GM12875 (cell line): ENCODE measurements at regions not wholly inside any gene's neighbourhood (a gene's known extent, or its start where the extent isn't known, plus 50 kb on each side); places are given as distances from the start of the nearest gene placed in this dataset.
"Not testable (repeated sequence)": the region's sequence is repeated elsewhere in the genome, so short reads cannot be mapped to it uniquely, and the experiment has no call there.

Source experiments
- H3K4me3 ChIP-seq: one replicate; pipeline ENCODE4 v1.5.1; 2011; ENCODE audit warnings: low read depth, low read length, control low read depth
- TF ChIP-seq, protein P1 (sequence below): IDR thresholded peaks from 2 replicates; pipeline ENCODE4 v1.5.1; 2011; ENCODE audit warnings: low read depth, mild to moderate bottlenecking, control low read depth, inconsistent platforms, low read length, moderate library complexity, borderline replicate concordance; ENCODE audit not compliant: insufficient read depth

GRCh38 chrX:110920991-110921390 is 125.4 kb upstream of the CHRDL1 start:
- no peak overlapping the region for H3K4me3 ChIP-seq
- TF ChIP-seq, protein P1, sequence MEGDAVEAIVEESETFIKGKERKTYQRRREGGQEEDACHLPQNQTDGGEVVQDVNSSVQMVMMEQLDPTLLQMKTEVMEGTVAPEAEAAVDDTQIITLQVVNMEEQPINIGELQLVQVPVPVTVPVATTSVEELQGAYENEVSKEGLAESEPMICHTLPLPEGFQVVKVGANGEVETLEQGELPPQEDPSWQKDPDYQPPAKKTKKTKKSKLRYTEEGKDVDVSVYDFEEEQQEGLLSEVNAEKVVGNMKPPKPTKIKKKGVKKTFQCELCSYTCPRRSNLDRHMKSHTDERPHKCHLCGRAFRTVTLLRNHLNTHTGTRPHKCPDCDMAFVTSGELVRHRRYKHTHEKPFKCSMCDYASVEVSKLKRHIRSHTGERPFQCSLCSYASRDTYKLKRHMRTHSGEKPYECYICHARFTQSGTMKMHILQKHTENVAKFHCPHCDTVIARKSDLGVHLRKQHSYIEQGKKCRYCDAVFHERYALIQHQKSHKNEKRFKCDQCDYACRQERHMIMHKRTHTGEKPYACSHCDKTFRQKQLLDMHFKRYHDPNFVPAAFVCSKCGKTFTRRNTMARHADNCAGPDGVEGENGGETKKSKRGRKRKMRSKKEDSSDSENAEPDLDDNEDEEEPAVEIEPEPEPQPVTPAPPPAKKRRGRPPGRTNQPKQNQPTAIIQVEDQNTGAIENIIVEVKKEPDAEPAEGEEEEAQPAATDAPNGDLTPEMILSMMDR = no peak

DNA sequence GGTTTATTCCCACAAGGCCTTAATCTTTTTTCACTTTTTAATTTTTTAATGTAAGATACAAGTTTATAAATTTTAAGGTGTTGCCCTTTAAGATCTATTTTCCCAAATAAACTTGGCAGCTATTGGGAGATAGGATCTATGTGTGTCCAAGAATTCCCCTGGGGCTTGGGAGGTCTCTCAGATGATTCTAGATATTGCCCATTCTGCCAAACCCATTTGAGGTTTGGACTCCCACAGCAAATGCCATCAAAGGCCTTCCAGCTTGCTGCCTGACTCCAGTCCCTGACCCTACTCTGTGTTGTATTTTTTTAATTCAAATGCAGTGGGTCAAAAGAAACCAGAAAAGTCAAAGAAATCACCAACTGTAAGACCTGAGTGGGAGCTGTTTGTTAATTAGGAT is 120.0 kb upstream of the CHRDL1 start:
- H3K4me3 ChIP-seq = no peak overlapping the region
- TF ChIP-seq, protein P1 = no peak

- TF ChIP-seq, protein P1 = no peak
- H3K4me3 ChIP-seq = no peak overlapping the region
Measured at GRCh38 chrX:110915111-110915510, 119.5 kb upstream of the CHRDL1 start.

- TF ChIP-seq, protein P1 = no peak
- H3K4me3 ChIP-seq = no peak overlapping the region
Measured at GRCh38 chrX:110914281-110914680, 118.7 kb upstream of the CHRDL1 start.

DNA sequence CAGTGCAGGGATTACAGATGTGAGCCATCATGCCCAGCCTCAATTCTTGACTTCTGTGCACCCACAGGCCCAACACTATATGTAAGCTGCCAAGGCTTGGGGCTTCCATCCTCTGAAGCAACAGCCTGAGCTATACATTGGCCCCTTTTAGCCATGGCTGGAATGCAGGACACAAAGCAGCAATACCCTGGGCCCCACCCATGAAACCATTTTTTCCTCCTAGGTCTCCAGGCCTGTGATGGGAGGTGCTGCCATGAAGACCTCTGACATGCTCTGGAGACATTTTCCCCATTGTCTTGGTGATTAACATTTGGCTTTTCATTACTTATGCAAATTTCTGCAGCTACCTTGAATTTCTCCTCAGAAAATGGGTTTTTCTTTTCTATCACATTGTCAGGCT is 109.1 kb upstream of the CHRDL1 start:
- H3K4me3 ChIP-seq = not testable (repeated sequence)

GRCh38 chrX:110881971-110882370 is 86.4 kb upstream of the CHRDL1 start:
- no peak overlapping the region for H3K4me3 ChIP-seq
- TF ChIP-seq, protein P1 = no peak

GRCh38 chrX:110877326-110877725 is 81.7 kb upstream of the CHRDL1 start:
- H3K4me3 ChIP-seq = no peak overlapping the region
- TF ChIP-seq, protein P1 = no peak

- H3K4me3 ChIP-seq = no peak overlapping the region
- TF ChIP-seq, protein P1 = no peak
Measured at GRCh38 chrX:110871839-110872238, 76.2 kb upstream of the CHRDL1 start.
